Stimulated activated CD4-positive, alpha-beta T cell treated with anti-CD3 and anti-CD28 coated beads, Interleukin-12 subunit alpha, Interleukin-12 subunit beta, amount 100 ng/mL, for 48 hours (primary cell): ENCODE measurements at regions not wholly inside any gene's neighbourhood (a gene's known extent, or its start where the extent isn't known, plus 50 kb on each side); places are given as distances from the start of the nearest gene placed in this dataset.
"Not testable (repeated sequence)": the region's sequence is repeated elsewhere in the genome, so short reads cannot be mapped to it uniquely, and the experiment has no call there.

ENCODE experiments used
- DNase-seq, 3 donors: peaks; one replicate each; pipeline ENCODE4 v3.0.0-alpha.2; 2020; ENCODE audit warnings: low read depth in 2 of 3, low spot score in 1 of 3

GRCh38 chr5:74404574-74405508 is 235.7 kb downstream of the ENC1 start:
- DNase-seq, result no peak

GRCh38 chr5:74403771-74404170 is 236.8 kb downstream of the ENC1 start:
- no peak for DNase-seq

DNA sequence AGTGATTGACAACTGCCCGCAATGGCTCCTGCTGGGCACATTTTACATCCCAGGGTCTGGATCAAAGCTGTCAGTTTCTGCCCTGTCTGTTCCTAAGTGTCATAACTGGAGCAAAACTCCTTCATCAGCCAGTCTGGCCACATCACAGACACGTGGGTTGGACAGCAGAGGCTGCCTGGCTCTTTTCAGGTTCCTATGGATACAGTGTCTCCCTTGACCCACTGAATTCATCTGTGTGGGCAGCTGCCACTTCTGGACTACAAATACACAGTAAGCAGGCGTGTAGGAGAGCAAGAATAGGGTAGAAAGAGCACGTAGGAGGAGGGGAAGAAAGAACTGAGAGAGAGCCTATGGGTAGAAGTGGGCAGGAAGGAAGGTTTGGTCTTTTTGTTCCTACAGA is 238.0 kb downstream of the ENC1 start:
- DNase-seq, result no peak

DNA sequence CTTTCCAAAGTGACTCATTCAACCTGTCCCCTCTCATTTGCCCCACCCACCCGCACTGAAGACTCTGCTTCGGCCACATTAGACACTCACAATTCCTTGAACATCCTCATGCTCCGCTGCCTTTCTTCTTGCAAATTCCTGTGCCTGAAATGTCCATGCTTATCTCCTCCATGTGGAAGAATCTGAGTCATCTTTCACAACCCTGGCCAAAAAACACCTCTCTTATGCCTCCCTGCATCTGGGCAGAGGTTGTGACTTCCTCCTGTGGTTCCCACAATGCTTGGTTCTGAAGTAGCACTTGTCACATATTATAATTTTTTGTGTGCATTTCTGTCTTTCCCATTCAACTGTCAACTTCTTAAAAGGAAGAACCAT is 238.6 kb downstream of the ENC1 start:
- DNase-seq, result no peak

DNA sequence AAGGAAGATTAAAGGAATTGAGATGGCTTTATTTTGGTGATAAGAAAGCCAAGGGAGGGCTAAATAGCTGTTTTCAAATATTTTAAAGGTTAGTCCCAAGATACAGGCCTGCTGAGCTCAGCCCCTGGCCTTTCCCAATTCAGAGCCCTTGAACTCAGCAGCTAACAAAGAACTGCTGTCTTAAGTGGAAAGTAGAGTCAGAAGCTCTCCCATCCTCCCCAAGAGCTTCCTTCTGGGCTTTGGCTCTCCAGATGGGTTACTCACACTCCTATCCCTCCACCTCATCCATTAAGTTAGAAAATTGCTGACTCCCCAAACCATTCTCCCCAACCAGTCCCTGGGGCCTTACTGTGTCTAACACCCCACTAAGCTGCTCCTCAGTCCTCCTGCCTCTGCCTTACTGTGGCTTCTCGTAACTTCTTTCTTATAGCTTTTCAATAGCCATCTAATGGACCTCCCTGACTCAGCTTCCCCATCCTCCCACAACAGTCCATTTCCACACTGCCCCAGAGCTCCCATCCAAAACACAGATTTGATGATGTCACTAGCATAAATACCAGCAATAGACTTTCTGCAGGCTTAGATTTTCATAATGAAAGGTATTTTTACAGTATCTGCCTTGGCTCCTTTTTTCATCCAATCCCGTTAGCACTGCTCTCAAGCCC is 239.1 kb downstream of the ENC1 start:
- DNase-seq, result no peak

GRCh38 chr5:74400067-74400466 is 240.5 kb downstream of the ENC1 start:
- no peak for DNase-seq

- DNase-seq, result no peak
These were observed 243.5 kb downstream of the ENC1 start for GRCh38 chr5:74396913-74397622.

DNA sequence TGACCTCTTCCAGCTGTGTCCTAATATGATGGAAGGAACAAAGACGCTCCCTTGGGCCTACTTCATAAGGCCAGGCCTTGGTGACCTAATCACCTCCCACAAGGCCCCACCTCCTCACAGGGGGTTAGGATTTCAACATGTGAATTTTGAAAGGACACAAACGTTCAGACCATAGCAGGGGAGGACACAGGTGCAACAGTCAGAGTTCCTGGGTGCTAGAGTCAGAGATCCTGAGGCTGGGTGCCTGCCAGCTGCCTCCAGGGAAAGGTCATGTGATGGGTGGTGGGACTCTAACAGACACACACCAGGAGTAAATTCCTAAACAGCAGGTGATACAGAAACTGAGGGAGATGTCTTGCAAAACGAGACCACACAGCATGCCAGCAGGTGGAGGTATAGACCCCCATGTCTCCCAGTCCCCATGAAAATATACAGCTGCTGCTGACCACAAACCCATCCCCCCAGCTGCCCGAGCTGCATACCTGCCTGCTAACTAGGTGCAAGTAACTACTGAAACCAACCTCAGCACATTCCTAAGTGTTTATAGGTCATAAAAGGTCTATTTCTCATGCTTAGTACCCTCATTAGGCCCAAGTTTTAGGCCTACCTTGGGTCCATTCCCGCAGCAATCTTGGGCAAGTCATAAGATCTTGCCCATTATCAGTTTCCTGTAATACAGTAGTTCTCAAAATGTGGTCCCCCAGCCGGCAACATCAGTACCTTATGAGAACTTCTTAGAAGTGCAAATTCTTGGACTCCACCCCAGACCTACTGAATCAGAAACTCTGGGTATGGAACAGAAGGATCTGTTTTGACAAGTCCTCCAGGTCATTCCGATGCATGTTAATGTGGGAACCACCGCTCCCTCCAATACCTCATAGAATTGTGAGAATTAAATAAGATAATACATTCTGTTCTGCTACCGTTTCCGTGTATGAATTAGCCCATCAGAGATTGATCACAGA is 245.3 kb downstream of the ENC1 start:
- no peak for DNase-seq

- no peak for DNase-seq
These were observed 246.0 kb downstream of the ENC1 start for GRCh38 chr5:74394528-74394915.

DNA sequence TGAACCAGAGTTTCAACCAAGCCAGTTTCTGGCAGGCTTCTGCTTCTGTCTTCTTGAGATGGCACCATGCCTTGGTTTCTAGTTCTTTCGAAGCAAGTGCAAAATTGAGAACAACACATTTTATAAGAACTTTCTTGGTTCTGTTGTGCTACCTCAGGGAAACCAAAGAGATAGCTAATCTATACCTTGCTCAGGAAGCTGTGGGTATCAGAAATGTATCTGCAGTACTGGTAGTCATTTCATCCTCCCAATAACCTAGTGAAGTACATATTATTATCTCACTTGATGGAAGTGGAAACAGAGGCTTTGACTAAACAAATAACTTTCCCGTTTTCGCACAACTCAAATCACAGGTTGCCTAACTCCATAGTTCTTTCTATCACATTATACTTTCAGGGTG is 246.6 kb downstream of the ENC1 start:
- no peak for DNase-seq

GRCh38 chr5:74392711-74393351 is 247.7 kb downstream of the ENC1 start:
- DNase-seq, result no peak

DNA sequence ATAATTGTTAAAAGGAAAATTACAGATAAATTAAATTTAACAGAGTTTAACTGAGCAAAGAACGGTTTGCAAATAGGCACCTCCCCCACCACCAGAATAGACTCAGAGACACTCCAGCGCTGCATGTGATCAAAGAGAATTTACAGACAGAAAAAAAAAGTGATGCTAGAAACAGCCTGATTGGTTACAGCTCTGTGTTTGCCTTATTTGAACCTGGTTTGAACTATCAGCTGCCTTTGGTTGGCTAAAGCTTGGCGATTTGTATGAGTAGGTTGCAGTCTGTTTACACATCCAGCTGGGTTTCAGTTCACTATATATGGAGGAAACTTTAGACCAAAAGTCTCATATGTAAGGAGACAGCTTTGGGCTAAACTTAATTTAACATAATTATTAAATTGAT is 249.1 kb downstream of the ENC1 start:
- no peak for DNase-seq

DNA sequence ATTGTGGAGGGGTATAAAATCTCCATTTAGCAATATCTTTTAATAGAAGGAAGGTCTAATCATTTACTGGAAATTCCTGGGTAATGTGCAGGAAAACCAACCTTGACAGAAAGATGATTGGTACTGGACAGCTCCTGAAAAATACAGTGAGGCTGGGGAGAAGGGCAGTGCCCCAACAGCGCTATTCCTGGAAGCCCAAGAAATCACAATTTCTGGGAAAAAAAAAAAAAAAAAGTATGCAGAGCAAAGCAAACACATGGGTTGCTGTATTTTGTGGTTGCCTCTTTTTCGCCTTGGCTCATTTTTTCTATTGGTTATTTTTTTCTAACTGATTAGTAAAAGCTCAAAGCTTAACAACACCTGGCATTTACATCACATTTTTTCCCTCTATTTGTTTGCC is 249.7 kb downstream of the ENC1 start:
- DNase-seq, result no peak

DNA sequence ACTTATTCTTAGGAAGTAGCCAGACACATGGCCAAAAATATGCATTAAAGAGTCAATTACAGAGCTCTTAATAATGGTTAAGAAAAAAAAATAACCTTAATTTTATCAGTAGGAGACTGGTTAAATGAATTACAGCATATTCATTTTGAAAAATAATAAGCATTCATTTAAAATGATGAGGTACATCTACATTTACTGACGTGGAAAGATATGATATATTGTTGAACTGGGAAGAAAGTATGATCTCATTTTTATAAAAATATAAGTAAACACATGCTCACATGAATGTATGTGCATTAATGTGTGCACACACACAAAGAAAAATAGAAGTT is 250.3 kb downstream of the ENC1 start:
- DNase-seq, result no peak

GRCh38 chr5:74389531-74390305 is 250.8 kb downstream of the ENC1 start:
- no peak for DNase-seq

- DNase-seq, result not testable (repeated sequence)
These were observed 252.1 kb downstream of the ENC1 start for GRCh38 chr5:74388411-74388810.

- DNase-seq, result no peak
These were observed 253.8 kb downstream of the ENC1 start for GRCh38 chr5:74386571-74387334.

DNA sequence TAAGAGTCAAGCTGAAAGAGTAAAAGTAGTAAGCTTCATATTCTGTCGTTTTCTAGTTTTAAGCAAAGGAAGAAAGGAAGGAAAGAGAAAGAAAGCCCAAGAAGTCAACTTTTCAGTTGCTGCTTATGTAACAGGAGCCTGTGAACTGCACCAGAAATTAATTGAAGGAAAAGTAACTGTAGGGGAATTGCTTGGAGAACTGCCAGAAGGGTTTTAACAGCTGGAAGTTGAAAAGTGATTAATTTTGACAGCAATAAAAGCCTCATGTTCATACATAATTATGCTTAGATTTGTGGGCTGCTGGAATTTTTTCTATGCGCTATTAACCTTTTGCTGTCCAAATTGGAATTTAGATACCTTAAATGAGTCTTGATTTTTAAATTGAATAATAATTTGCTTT is 255.7 kb downstream of the ENC1 start:
- DNase-seq, result no peak

DNA sequence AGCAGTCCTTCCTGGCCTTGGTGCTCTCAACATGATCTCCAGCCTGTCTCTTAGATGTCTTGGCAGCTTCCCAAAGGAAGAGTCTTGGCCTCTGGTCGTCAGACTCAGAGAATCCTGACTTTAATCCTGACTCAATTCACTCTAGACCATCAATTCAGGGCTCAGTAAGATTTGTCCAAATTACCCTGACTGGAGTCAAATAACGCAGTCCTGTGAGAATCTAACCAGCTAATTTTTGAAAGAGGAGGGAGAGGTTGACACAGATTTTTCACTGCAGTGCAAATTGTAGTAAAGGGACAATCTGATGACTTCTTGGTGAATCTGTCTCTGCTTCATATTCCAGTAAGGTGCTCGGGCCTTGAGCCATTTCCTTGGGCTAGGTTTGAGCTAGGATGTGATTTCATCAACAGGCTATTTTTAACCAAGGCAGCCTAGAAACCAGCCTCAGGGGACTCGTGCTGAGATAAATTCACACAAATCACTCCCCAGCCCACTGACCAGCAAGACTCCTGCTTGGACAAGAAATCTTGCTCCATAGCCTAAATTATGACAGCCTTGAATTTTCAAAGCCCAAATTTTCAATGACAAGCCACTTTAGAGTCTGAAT is 257.4 kb downstream of the ENC1 start:
- DNase-seq, result no peak
